GM23248 (cell line): ENCODE measurements at regions not wholly inside any gene's neighbourhood (a gene's known extent, or its start where the extent isn't known, plus 50 kb on each side); places are given as distances from the start of the nearest gene placed in this dataset.

Source experiments
- DNase-seq: peaks from one replicate; pipeline ENCODE4 v3.0.0-alpha.2; 2015
- H2AFZ ChIP-seq: fragments of 200-600 bp; sonication (generic); 2 replicates; pipeline ENCODE4 v1.6.1; 2016; ENCODE audit warnings: antibody characterized with exemption
- H3F3A ChIP-seq: fragments of 200-600 bp; sonication (generic); 2 replicates; pipeline ENCODE4 v1.6.1; 2016; ENCODE audit warnings: mild to moderate bottlenecking, antibody characterized with exemption, mixed run types; ENCODE audit not compliant: insufficient read depth
- H3K27ac ChIP-seq: fragments of 200-600 bp; sonication (generic); 2 replicates; pipeline ENCODE4 v1.5.1; 2016; ENCODE audit warnings: mild to moderate bottlenecking
- H3K27me3 ChIP-seq: fragments of 200-600 bp; sonication (generic); replicated peaks from 2 replicates; pipeline ENCODE4 v1.6.1; 2016; ENCODE audit warnings: mild to moderate bottlenecking; ENCODE audit not compliant: insufficient read depth
- H3K36me3 ChIP-seq: fragments of 200-600 bp; sonication (generic); 2 replicates; pipeline ENCODE4 v1.6.1; 2016; ENCODE audit warnings: low read depth, mild to moderate bottlenecking
- H3K4me1 ChIP-seq: fragments of 200-600 bp; sonication (generic); 2 replicates; pipeline ENCODE4 v1.6.1; 2016; ENCODE audit warnings: mild to moderate bottlenecking; ENCODE audit not compliant: insufficient read depth
- H3K4me2 ChIP-seq: fragments of 200-600 bp; sonication (generic); one replicate; pipeline ENCODE4 v1.6.1; 2016; ENCODE audit warnings: mild to moderate bottlenecking; ENCODE audit not compliant: unreplicated experiment
- H3K4me3 ChIP-seq: fragments of 200-600 bp; sonication (generic); 2 replicates; pipeline ENCODE4 v1.5.1; 2016; ENCODE audit warnings: mild to moderate bottlenecking
- H3K79me2 ChIP-seq: fragments of 200-600 bp; sonication (generic); 2 replicates; pipeline ENCODE4 v1.6.1; 2016; ENCODE audit warnings: mild to moderate bottlenecking; ENCODE audit not compliant: insufficient read depth
- H3K9ac ChIP-seq: fragments of 200-600 bp; sonication (generic); 2 replicates; pipeline ENCODE4 v1.6.1; 2016; ENCODE audit warnings: mild to moderate bottlenecking
- H3K9me2 ChIP-seq: fragments of 200-600 bp; sonication (generic); 2 replicates; pipeline ENCODE4 v1.6.1; 2016; ENCODE audit warnings: mixed run types, mild to moderate bottlenecking, moderate library complexity; ENCODE audit not compliant: insufficient read depth
- H3K9me3 ChIP-seq: fragments of 200-600 bp; sonication (generic); one replicate; pipeline ENCODE4 v1.6.1; 2017; ENCODE audit warnings: low read depth
- H4K20me1 ChIP-seq: fragments of 200-600 bp; sonication (generic); 2 replicates; pipeline ENCODE4 v1.6.0; 2016; ENCODE audit not compliant: insufficient read depth
- EZH2 ChIP-seq: fragments of 200-600 bp; sonication (generic); IDR thresholded peaks from 2 replicates; pipeline ENCODE4 v1.6.1; 2018; ENCODE audit warnings: antibody characterized with exemption, mild to moderate bottlenecking; ENCODE audit not compliant: insufficient read depth, poor library complexity, severe bottlenecking
- EZH2phosphoT487 ChIP-seq: fragments of 200-600 bp; sonication (generic); IDR thresholded peaks from 2 replicates; pipeline ENCODE4 v1.6.1; 2018; ENCODE audit warnings: antibody characterized with exemption, moderate library complexity, mild to moderate bottlenecking, low read depth; ENCODE audit not compliant: insufficient read depth
- WGBS, 2 experiments: methylation state at CpG; one replicate each; pipeline ENCODE4 v1.1.6; 2015 to 2017; ENCODE audit warnings: low lambda C conversion rate in 2 of 2, low coverage in 1 of 2; ENCODE audit errors: missing lambda C conversion rate in 2 of 2; 5-methylcytosine and 5-hydroxymethylcytosine counted together
- in situ Hi-C: fragments of 300-500 bp; cut with MboI; formaldehyde crosslinking; loops from 2 replicates; pipeline ENCODE4 v1.15.0; 2020

DNA sequence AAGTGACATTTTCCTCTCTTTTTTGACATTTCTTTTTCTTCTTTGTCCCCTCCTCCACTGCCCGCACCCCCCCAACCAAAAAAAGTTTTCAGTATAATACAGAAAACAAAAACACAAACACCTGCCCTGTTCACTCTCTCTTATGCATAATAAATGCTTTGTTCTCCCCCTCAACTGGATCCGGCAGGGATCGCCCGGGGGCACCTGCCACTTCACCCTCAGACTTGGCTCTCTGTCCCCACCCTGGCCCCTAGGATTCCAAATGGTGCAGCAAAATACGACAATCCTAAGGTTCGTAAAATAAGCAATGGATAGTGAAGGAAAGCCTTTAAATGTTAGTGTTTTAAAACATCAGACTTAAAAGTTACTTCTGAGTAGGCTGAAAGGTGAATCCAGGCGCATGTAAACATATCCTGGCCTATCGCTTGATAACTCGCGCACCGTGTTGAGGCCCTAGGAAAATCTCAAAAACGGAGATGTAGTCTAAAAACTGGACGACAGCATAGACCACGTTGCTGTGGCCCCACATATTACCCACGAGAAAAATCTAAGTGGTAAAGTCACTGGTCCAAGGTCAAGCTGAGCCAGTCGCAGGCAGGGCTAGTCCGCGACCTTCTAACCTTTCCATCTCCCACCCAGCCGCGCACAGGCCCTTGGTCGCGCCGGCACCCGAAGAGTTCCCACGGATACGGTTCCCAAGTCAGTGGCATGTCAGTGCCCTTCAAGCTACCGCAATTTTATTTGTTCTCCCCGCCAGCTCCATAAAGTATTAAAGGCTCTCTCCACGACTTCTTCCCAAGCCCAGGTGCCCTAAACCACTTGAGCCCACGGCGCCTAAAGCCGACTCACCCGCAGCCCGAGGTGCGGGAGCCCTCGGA, 130.8 kb downstream of the OGFRL1 start:
- peaks cover 33% of the 10 kb centered on the region for H3K79me2 ChIP-seq
- peak; percentile 35 for DNase-seq
- H3K4me2 ChIP-seq, result peak overlapping the region; percentile 82
- peak overlapping the region; percentile 96 for H2AFZ ChIP-seq
- H3K9ac ChIP-seq, result peak overlapping the region; percentile 66
- peaks cover 14% of the 10 kb centered on the region for H3K4me1 ChIP-seq
- in situ Hi-C loops, result no loop called here
- TF ChIP-seq EZH2 (no peak), EZH2phosphoT487 (no peak)
- H3K4me3 ChIP-seq, result peak overlapping the region; percentile 81
- no peaks in the 10 kb centered on the region for H3K9me2 ChIP-seq
- no peak overlapping the region for H3K27ac ChIP-seq
- 0 out of 2 replicates have a peak, but pooled peaks cover 6% of the 10 kb centered on the region for H3K36me3 ChIP-seq
- WGBS, 2 experiments, result 28 to 32% methylated on average over 29 to 36 of the region's 36 CpGs
- H3K27me3 ChIP-seq, result no peaks in the 10 kb centered on the region
- no peaks in the 10 kb centered on the region for H4K20me1 ChIP-seq
- H3K9me3 ChIP-seq, result no peaks in the 10 kb centered on the region
- no peaks in the 10 kb centered on the region for H3F3A ChIP-seq

DNA sequence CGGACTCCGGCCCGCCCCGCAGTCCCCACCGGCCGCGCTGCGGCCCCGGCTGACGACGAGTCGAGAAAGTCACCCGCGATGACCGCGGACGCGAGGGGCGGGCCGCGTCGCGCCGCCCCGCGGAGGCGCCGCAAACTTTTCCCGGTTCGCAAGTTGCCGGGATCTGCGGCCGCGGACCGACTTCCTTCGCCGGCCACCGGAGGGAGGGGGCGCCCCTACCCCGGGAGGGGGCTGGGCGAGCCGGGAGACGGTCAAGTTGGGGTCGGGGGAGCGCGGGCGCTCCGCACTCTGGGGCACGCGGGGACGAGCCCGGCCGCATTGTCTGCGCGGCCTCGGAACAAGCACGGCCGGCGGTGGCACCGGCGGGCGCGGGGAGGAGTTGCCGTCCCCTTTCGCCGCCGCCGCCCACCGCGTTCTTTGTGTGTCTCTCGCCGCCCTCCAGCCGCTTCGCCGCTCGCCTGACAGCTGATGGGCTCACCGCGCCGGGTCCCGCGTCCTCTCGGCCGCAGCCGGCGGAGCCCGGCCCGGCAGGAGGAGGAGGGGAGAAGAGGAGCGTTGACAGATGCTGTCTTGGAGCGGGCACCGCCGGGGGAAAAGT, 131.6 kb downstream of the OGFRL1 start:
- Histone ChIP-seq H3K36me3 (0 out of 2 replicates have a peak, but pooled peaks cover 5% of the 10 kb centered on the region), H3K79me2 (peaks cover 32% of the 10 kb centered on the region), H3K9ac (peak overlapping the region; percentile 66), H3K9me3 (no peaks in the 10 kb centered on the region), H3K27ac (no peak overlapping the region), H3K27me3 (no peaks in the 10 kb centered on the region), H3K4me1 (peaks cover 14% of the 10 kb centered on the region), H2AFZ (peak overlapping the region; percentile 96), H3F3A (no peaks in the 10 kb centered on the region), H4K20me1 (no peaks in the 10 kb centered on the region), H3K4me3 (peak overlapping the region; percentile 81), H3K4me2 (peak overlapping the region; percentile 82), H3K9me2 (no peaks in the 10 kb centered on the region)
- 0% methylated on average over 44 to 51 of the region's 91 CpGs for WGBS, 2 experiments
- peak; percentile 65 for DNase-seq
- in situ Hi-C loops, result no loop called here
- no peak for TF ChIP-seq EZH2

DNA sequence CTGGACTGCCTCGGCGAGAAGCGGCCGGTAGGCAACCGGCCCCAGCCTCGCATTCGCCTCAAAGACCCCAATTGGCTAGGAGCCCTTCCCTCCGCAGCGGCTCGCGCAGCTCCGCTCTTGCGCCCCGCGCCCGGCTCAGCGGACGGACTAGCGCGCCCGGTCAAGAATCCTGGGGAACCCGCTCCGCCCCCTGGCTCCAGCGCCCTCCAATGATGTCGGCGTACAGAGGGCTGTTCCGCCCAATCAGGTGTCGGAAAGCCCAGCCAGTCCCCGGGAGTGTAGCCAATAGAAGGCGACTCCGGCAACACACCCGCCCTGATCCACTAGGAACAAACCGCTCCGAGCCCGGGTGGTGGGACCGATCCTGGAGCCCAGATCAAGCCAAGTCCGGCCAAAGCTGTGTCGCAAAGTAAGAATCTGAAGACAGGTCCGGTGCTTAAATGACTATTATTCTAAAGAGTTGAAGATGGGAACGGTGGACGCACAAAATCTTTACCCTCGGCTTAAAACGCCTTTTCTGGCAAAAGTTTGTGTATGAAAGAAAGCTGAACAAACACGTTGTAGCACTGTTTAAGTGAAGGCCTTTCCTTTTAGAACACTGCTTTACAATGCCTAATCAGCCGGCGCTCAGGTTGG, 132.2 kb downstream of the OGFRL1 start:
- no peaks in the 10 kb centered on the region for H3K9me3 ChIP-seq
- H3K4me2 ChIP-seq, result peak overlapping the region; percentile 82
- H3K4me3 ChIP-seq, result peak overlapping the region; percentile 81
- H3K4me1 ChIP-seq, result peaks cover 14% of the 10 kb centered on the region
- peak overlapping the region; percentile 16 for H3K27ac ChIP-seq
- in situ Hi-C loops, result no loop called here
- no peak for TF ChIP-seq EZH2phosphoT487
- TF ChIP-seq EZH2, result no peak
- H3K27me3 ChIP-seq, result no peaks in the 10 kb centered on the region
- 3 to 4% methylated on average over 38 to 45 of the region's 46 CpGs for WGBS, 2 experiments
- H3K36me3 ChIP-seq, result no peaks in the 10 kb centered on the region
- no peaks in the 10 kb centered on the region for H4K20me1 ChIP-seq
- peak overlapping the region; percentile 96 for H2AFZ ChIP-seq
- DNase-seq, result peak; percentile 99
- peak overlapping the region; percentile 66 for H3K9ac ChIP-seq
- no peaks in the 10 kb centered on the region for H3F3A ChIP-seq
- peaks cover 27% of the 10 kb centered on the region for H3K79me2 ChIP-seq
- H3K9me2 ChIP-seq, result no peaks in the 10 kb centered on the region

DNA sequence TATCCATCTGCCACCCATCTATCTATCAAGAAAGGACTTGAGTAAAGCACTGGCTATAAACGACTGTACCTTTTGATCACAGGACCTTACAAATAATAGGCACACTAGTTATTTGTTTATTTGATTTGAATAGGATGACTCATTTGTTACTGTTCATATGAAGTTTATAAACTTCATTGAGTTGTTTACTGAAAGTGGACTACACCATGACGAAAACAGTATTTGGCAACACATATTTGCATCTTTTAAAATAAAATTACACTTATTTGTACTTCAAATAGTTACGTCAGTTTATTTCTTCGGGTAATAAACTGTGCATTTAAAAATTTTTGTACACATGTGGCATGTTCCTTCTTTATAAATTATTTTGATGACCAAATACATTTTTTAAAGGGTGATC, 133.0 kb downstream of the OGFRL1 start:
- in situ Hi-C loops, result no loop called here
- Histone ChIP-seq H3K36me3 (no peaks in the 10 kb centered on the region), H3K9ac (no peak overlapping the region), H3K79me2 (peaks cover 27% of the 10 kb centered on the region), H3K4me3 (no peak overlapping the region), H3F3A (no peaks in the 10 kb centered on the region), H4K20me1 (no peaks in the 10 kb centered on the region), H3K4me1 (peaks cover 14% of the 10 kb centered on the region), H3K27me3 (no peaks in the 10 kb centered on the region), H3K27ac (no peak overlapping the region), H3K9me2 (no peaks in the 10 kb centered on the region), H3K9me3 (no peaks in the 10 kb centered on the region), H3K4me2 (peak overlapping the region; percentile 82), H2AFZ (peak overlapping the region; percentile 96)
- DNase-seq, result no peak
- TF ChIP-seq EZH2phosphoT487, result no peak
- no peak for TF ChIP-seq EZH2
- WGBS, 2 experiments, result 94 to 95% methylated on average over 4 of the region's 4 CpGs
